ENCODE measurements at regions not wholly inside any gene's neighbourhood (a gene's known extent, or its start where the extent isn't known, plus 50 kb on each side); places are given as distances from the start of the nearest gene placed in this dataset.

GRCh38 chr13:46475541-46475991 lies 77.4 kb upstream of the LRCH1 start:
- TF ChIP-seq CTCF (IDR thresholded peaks at IDR 0.05 in 8 of 11, conservative IDR thresholded peaks at IDR 0.05 in 3 of 11) (no peak), POLR2A (IDR thresholded peaks at IDR 0.05) (no peak)
